Prostate gland (tissue), 2 donors: ENCODE measurements at regions not wholly inside any gene's neighbourhood (a gene's known extent, or its start where the extent isn't known, plus 50 kb on each side); places are given as distances from the start of the nearest gene placed in this dataset.

Experiments
- POLR2AphosphoS5 ChIP-seq: sonication (generic); formaldehyde crosslinking; IDR thresholded peaks from one replicate; pipeline ENCODE4 v1.6.1; 2017; ENCODE audit warnings: antibody characterized with exemption
- TF ChIP-seq, protein P1 (sequence below), 4 experiments: fragments of 200-600 bp in 2 of 4; fragments of 450-650 bp in 2 of 4; sonication (generic) in 2 of 4; IDR thresholded peaks; 1 replicate in 3 of 4; 2 replicates in 1 of 4; pipeline ENCODE4 v1.5.1; 2016 to 2019; ENCODE audit warnings: antibody characterized with exemption in 4 of 4, mild to moderate bottlenecking in 2 of 4, moderate library complexity in 2 of 4

DNA sequence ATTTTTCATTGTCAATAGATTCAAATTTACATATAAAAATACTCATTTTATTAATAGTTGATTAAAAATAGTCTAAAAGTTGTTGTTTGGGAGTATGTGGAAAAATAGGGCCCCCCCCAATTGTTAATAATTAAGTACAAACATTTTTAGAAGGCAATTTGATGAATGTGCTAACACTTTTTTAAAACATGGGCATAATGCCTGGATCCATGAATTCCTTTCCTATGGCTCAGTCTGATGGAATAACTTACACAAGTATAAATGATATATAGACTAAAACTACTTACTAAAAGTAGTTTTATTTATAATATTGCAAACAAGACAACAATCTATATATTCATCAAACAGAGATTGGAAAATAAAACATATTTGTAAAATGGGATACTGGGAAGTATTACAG is 247.2 kb upstream of the LRRN1 start:
- TF ChIP-seq, protein P1, sequence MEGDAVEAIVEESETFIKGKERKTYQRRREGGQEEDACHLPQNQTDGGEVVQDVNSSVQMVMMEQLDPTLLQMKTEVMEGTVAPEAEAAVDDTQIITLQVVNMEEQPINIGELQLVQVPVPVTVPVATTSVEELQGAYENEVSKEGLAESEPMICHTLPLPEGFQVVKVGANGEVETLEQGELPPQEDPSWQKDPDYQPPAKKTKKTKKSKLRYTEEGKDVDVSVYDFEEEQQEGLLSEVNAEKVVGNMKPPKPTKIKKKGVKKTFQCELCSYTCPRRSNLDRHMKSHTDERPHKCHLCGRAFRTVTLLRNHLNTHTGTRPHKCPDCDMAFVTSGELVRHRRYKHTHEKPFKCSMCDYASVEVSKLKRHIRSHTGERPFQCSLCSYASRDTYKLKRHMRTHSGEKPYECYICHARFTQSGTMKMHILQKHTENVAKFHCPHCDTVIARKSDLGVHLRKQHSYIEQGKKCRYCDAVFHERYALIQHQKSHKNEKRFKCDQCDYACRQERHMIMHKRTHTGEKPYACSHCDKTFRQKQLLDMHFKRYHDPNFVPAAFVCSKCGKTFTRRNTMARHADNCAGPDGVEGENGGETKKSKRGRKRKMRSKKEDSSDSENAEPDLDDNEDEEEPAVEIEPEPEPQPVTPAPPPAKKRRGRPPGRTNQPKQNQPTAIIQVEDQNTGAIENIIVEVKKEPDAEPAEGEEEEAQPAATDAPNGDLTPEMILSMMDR (IDR thresholded peaks at IDR 0.05), result no peak
- no peak for TF ChIP-seq POLR2AphosphoS5
